Nephron progenitor cell (in vitro differentiated cells): ENCODE measurements at regions not wholly inside any gene's neighbourhood (a gene's known extent, or its start where the extent isn't known, plus 50 kb on each side); places are given as distances from the start of the nearest gene placed in this dataset.

Experiments used
- DNase-seq: peaks from one replicate; pipeline ENCODE4 v3.0.0; 2021
- H3K27ac Mint-ChIP-seq: 2 replicates; pipeline ENCODE4 v1.8.0; 2021; ENCODE audit warnings: mild to moderate bottlenecking, moderate library complexity, mixed read lengths
- H3K27me3 Mint-ChIP-seq: 2 replicates; pipeline ENCODE4 v1.8.0; 2021; ENCODE audit warnings: mild to moderate bottlenecking, low read depth, mixed read lengths; ENCODE audit not compliant: poor library complexity
- H3K36me3 Mint-ChIP-seq: 2 replicates; pipeline ENCODE4 v1.8.0; 2021; ENCODE audit warnings: low read depth, mixed read lengths
- H3K4me1 Mint-ChIP-seq: 2 replicates; pipeline ENCODE4 v1.8.0; 2021; ENCODE audit warnings: mixed read lengths
- H3K4me3 Mint-ChIP-seq: 2 replicates; pipeline ENCODE4 v1.8.0; 2021; ENCODE audit warnings: mild to moderate bottlenecking, moderate library complexity, mixed read lengths
- H3K9me3 Mint-ChIP-seq: 2 replicates; pipeline ENCODE4 v1.8.0; 2021; ENCODE audit warnings: mild to moderate bottlenecking, moderate library complexity, mixed read lengths
- TF ChIP-seq, protein P1 (sequence below): fragments of 200-600 bp; sonication (generic); IDR thresholded peaks from 2 replicates; pipeline ENCODE4 v1.5.0; 2021; ENCODE audit warnings: antibody characterized with exemption

DNA sequence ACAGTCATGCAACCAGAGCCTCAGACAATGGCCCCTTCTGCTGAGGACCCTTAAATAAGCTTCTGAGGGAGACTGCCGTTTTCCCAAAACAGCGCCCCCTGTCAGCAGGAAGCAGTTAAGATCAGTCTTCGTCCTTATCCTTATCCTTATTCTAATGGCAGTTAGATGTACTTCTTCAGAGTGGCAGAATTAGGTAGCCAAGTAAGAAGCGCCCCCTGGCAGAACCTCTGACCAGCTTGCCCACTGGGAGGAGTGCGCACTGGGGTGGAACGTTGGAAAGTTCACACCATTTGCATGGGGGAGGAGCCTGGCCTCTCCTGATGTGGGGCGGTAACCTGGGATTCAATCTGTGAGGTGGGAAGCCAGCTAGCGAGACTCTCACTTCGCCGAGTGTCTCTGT, 133.6 kb upstream of the QRFPR start:
- no peaks in the 10 kb centered on the region for H3K4me1 Mint-ChIP-seq
- no peak overlapping the region for H3K4me3 Mint-ChIP-seq
- no peaks in the 10 kb centered on the region for H3K27me3 Mint-ChIP-seq
- H3K9me3 Mint-ChIP-seq = peaks cover 3% of the 10 kb centered on the region
- H3K36me3 Mint-ChIP-seq = no peaks in the 10 kb centered on the region
- DNase-seq = no peak
- TF ChIP-seq, protein P1, sequence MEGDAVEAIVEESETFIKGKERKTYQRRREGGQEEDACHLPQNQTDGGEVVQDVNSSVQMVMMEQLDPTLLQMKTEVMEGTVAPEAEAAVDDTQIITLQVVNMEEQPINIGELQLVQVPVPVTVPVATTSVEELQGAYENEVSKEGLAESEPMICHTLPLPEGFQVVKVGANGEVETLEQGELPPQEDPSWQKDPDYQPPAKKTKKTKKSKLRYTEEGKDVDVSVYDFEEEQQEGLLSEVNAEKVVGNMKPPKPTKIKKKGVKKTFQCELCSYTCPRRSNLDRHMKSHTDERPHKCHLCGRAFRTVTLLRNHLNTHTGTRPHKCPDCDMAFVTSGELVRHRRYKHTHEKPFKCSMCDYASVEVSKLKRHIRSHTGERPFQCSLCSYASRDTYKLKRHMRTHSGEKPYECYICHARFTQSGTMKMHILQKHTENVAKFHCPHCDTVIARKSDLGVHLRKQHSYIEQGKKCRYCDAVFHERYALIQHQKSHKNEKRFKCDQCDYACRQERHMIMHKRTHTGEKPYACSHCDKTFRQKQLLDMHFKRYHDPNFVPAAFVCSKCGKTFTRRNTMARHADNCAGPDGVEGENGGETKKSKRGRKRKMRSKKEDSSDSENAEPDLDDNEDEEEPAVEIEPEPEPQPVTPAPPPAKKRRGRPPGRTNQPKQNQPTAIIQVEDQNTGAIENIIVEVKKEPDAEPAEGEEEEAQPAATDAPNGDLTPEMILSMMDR = no peak
- H3K27ac Mint-ChIP-seq = no peak overlapping the region

GRCh38 chr4:121510341-121510874, 129.6 kb upstream of the QRFPR start:
- DNase-seq = no peak
- no peaks in the 10 kb centered on the region for H3K9me3 Mint-ChIP-seq
- TF ChIP-seq, protein P1 = no peak
- no peak overlapping the region for H3K27ac Mint-ChIP-seq
- H3K4me1 Mint-ChIP-seq = no peaks in the 10 kb centered on the region
- no peaks in the 10 kb centered on the region for H3K36me3 Mint-ChIP-seq
- H3K4me3 Mint-ChIP-seq = no peak overlapping the region
- H3K27me3 Mint-ChIP-seq = no peaks in the 10 kb centered on the region

DNA sequence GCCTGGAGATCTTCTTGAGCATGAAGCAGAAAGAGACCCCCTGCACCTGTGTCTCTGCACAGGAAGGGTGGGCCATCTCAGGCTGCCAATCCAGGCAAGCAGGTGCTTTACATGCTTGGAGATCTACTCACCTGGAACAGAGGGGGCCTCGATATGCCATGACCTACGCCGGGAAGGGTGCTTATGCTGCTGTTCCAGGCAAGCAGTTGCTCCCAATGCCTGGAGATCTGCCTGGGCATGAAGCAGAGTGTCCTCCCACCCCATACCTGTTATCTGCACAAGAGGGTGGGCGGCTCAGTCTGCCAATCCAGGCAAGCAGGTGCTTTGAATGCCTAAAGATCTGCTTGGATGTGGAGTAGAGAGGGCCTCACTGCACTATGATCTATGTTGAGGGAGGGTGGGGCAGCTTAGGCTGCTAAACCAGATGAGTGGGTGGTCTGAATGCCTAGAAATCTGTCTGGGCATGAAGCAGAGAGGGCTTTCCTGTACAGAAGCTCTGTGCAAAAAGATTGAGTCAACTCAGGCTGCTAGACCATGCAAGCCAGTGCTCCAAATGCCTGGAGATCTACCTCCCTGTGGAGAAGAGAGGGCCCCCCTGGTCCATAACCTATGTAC, 104.5 kb upstream of the QRFPR start:
- H3K4me1 Mint-ChIP-seq = no peaks in the 10 kb centered on the region

GRCh38 chr4:121484633-121485032, 103.8 kb upstream of the QRFPR start:
- TF ChIP-seq, protein P1 = peak; percentile 51
- Mint-ChIP-seq H3K9me3 (peaks cover 17% of the 10 kb centered on the region), H3K4me1 (no peaks in the 10 kb centered on the region), H3K4me3 (no peak overlapping the region), H3K27me3 (peaks cover 5% of the 10 kb centered on the region), H3K36me3 (no peaks in the 10 kb centered on the region), H3K27ac (no peak overlapping the region)
- peak; percentile 19 for DNase-seq

More for the DNA sequence above, 104.5 kb upstream of the QRFPR start:
- peaks cover 17% of the 10 kb centered on the region for H3K9me3 Mint-ChIP-seq
- no peak for DNase-seq
- H3K4me3 Mint-ChIP-seq = no peak overlapping the region
- TF ChIP-seq, protein P1 = no peak
- H3K36me3 Mint-ChIP-seq = no peaks in the 10 kb centered on the region
- H3K27ac Mint-ChIP-seq = no peak overlapping the region
- H3K27me3 Mint-ChIP-seq = peaks cover 5% of the 10 kb centered on the region

DNA sequence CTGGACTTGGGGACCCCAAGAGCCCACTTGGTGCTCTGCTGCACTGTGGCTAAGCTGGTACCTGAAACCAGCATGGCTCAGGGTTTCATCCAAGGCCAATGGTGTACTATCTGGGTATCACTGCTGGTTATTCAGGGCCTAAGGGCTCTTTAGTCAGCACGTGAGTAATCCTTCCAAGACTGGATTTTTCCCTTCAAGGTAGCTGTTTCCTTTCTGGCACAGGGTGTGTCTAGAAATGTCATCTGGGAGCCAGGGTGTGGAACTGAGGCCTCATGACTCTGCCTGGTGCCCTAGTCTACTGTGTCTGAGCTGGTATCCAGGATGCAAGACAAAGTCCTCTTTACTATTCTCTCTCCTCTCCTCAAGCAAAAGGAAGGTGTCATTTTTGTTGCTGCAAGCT, 99.0 kb upstream of the QRFPR start:
- H3K27me3 Mint-ChIP-seq = peaks cover 2% of the 10 kb centered on the region
- H3K27ac Mint-ChIP-seq = no peak overlapping the region
- no peak overlapping the region for H3K4me3 Mint-ChIP-seq
- TF ChIP-seq, protein P1 = no peak
- no peak for DNase-seq
- H3K9me3 Mint-ChIP-seq = peaks cover 25% of the 10 kb centered on the region
- no peaks in the 10 kb centered on the region for H3K36me3 Mint-ChIP-seq
- H3K4me1 Mint-ChIP-seq = no peaks in the 10 kb centered on the region

- Mint-ChIP-seq H3K27me3 (no peaks in the 10 kb centered on the region), H3K36me3 (no peaks in the 10 kb centered on the region)
These were observed 96.7 kb upstream of the QRFPR start for GRCh38 chr4:121477480-121477879.

More at GRCh38 chr4:121477480-121477879, 96.7 kb upstream of the QRFPR start:
- Mint-ChIP-seq H3K27ac (no peak overlapping the region), H3K9me3 (peaks cover 24% of the 10 kb centered on the region), H3K4me3 (no peak overlapping the region), H3K4me1 (no peaks in the 10 kb centered on the region)
- no peak for DNase-seq
- TF ChIP-seq, protein P1 = no peak
